PC-3 (cell line): ENCODE measurements at regions not wholly inside any gene's neighbourhood (a gene's known extent, or its start where the extent isn't known, plus 50 kb on each side); places are given as distances from the start of the nearest gene placed in this dataset.

Experiments
- ATAC-seq: fragments of 200-7000 bp; cut with Tn5 transposase; 2 replicates; pipeline ENCODE4 v1.9.1; 2020; ENCODE audit warnings: mild to moderate bottlenecking, moderate library complexity
- BruUV-seq: library from RNA; stranded (reverse); fragments of 400-500 nt; replicated peaks from 2 replicates; lab custom pipeline; 2021; lab: Mats Ljungman, UMichigan
- CTCF ChIA-PET: fragments of 300-600 bp; sonication (Branson Sonifier 250); formaldehyde crosslinking; loops from one replicate; lab custom pipeline; 2022; ENCODE audit warnings: antibody characterized with exemption; lab: Charles Lee
- POLR2A ChIA-PET: fragments of 300-600 bp; sonication (Branson Sonifier 250); formaldehyde crosslinking; loops from one replicate; lab custom pipeline; 2022; ENCODE audit warnings: antibody characterized with exemption; ENCODE audit not compliant: unreplicated experiment; lab: Charles Lee
- DNase-seq: peaks from one replicate; pipeline ENCODE4 v3.0.0-alpha.2; 2015
- H2AFZ ChIP-seq: fragments of 300-600 bp; sonication (generic); 2 replicates; pipeline ENCODE4 v1.6.0; 2016; ENCODE audit warnings: antibody characterized with exemption, low read length
- H3F3A ChIP-seq: fragments of 300-600 bp; sonication (generic); one replicate; pipeline ENCODE4 v1.6.0; 2017; ENCODE audit warnings: antibody characterized with exemption, low read length, control low read depth, mild to moderate bottlenecking; ENCODE audit not compliant: unreplicated experiment
- H3K27ac ChIP-seq: fragments of 300-600 bp; sonication (generic); 2 replicates; pipeline ENCODE4 v1.5.1; 2016; ENCODE audit warnings: mild to moderate bottlenecking, low read length
- H3K27me3 ChIP-seq: fragments of 300-600 bp; sonication (generic); 2 replicates; pipeline ENCODE4 v1.6.1; 2016; ENCODE audit warnings: low read length, mixed read lengths
- H3K36me3 ChIP-seq: fragments of 300-600 bp; sonication (generic); 2 replicates; pipeline ENCODE4 v1.6.1; 2016; ENCODE audit warnings: low read depth, mixed run types, low read length, mixed read lengths
- H3K4me1 ChIP-seq: fragments of 300-600 bp; sonication (generic); 2 replicates; pipeline ENCODE4 v1.5.1; 2016; ENCODE audit warnings: low read length; ENCODE audit not compliant: insufficient read depth
- H3K4me2 ChIP-seq: fragments of 300-600 bp; sonication (generic); 2 replicates; pipeline ENCODE4 v1.6.0; 2016; ENCODE audit warnings: low read length
- H3K4me3 ChIP-seq: fragments of 300-600 bp; sonication (generic); 2 replicates; pipeline ENCODE4 v1.5.1; 2016; ENCODE audit warnings: mild to moderate bottlenecking, low read length, mixed read lengths
- H3K79me2 ChIP-seq: fragments of 300-600 bp; sonication (generic); 2 replicates; pipeline ENCODE4 v1.6.1; 2017; ENCODE audit warnings: low read length, mixed read lengths
- H3K9ac ChIP-seq: fragments of 300-600 bp; sonication (generic); 2 replicates; pipeline ENCODE4 v1.6.0; 2016; ENCODE audit warnings: mild to moderate bottlenecking, low read length
- H3K9me2 ChIP-seq: fragments of 300-600 bp; sonication (generic); replicated peaks from 2 replicates; pipeline ENCODE4 v1.6.1; 2016; ENCODE audit warnings: mixed run types, low read length, mixed read lengths
- H3K9me3 ChIP-seq: fragments of 300-600 bp; sonication (generic); 2 replicates; pipeline ENCODE4 v1.6.1; 2016; ENCODE audit warnings: low read length, mixed read lengths
- H4K20me1 ChIP-seq: fragments of 300-600 bp; sonication (generic); 2 replicates; pipeline ENCODE4 v1.6.1; 2016; ENCODE audit warnings: low read length, mixed read lengths
- EZH2 ChIP-seq: fragments of 300-600 bp; sonication (generic); IDR thresholded peaks from one replicate; pipeline ENCODE4 v1.6.1; 2017; ENCODE audit warnings: antibody characterized with exemption, mild to moderate bottlenecking, low read length; ENCODE audit not compliant: unreplicated experiment
- EZH2phosphoT487 ChIP-seq: fragments of 300-600 bp; sonication (generic); IDR thresholded peaks from 2 replicates; pipeline ENCODE4 v1.6.1; 2018; ENCODE audit warnings: mild to moderate bottlenecking, antibody characterized with exemption, low read length, borderline replicate concordance
- intact Hi-C: fragments of 100-400 bp; cut with micrococcal nuclease; formaldehyde crosslinking; loops from 2 replicates; pipeline ENCODE4 v1.9.0; 2023
- TF ChIP-seq, protein P1 (sequence below): fragments of 300-600 bp; sonication (generic); conservative IDR thresholded peaks from 2 replicates; pipeline ENCODE4 v1.5.1; 2017; ENCODE audit warnings: antibody characterized with exemption, low read depth, mild to moderate bottlenecking, low read length

- BruUV-seq, result no TSS peak
- ChIA-PET CTCF (no interaction called here), POLR2A (no interaction called here)
- Histone ChIP-seq H3F3A (no peaks in the 10 kb centered on the region), H3K4me2 (no peak overlapping the region), H3K9me2 (no peaks in the 10 kb centered on the region), H4K20me1 (no peaks in the 10 kb centered on the region), H3K27me3 (no peaks in the 10 kb centered on the region), H3K4me3 (no peak overlapping the region), H3K9me3 (no peaks in the 10 kb centered on the region), H3K9ac (no peak overlapping the region), H3K79me2 (no peaks in the 10 kb centered on the region), H2AFZ (no peak overlapping the region), H3K27ac (no peak overlapping the region), H3K36me3 (no peaks in the 10 kb centered on the region), H3K4me1 (no peaks in the 10 kb centered on the region)
- ATAC-seq (peak; percentile 24; the same call in 1 of the 2 replicates), DNase-seq (peak; percentile 6)
- TF ChIP-seq, protein P1, sequence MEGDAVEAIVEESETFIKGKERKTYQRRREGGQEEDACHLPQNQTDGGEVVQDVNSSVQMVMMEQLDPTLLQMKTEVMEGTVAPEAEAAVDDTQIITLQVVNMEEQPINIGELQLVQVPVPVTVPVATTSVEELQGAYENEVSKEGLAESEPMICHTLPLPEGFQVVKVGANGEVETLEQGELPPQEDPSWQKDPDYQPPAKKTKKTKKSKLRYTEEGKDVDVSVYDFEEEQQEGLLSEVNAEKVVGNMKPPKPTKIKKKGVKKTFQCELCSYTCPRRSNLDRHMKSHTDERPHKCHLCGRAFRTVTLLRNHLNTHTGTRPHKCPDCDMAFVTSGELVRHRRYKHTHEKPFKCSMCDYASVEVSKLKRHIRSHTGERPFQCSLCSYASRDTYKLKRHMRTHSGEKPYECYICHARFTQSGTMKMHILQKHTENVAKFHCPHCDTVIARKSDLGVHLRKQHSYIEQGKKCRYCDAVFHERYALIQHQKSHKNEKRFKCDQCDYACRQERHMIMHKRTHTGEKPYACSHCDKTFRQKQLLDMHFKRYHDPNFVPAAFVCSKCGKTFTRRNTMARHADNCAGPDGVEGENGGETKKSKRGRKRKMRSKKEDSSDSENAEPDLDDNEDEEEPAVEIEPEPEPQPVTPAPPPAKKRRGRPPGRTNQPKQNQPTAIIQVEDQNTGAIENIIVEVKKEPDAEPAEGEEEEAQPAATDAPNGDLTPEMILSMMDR, result peak; percentile 23; the same call in 1 of the 2 replicates
- TF ChIP-seq EZH2, result no peak
- no peak for TF ChIP-seq EZH2phosphoT487
- intact Hi-C loops, result no loop called here
Measured at GRCh38 chr4:146040623-146041022, 102.0 kb upstream of the ZNF827 start.

DNA sequence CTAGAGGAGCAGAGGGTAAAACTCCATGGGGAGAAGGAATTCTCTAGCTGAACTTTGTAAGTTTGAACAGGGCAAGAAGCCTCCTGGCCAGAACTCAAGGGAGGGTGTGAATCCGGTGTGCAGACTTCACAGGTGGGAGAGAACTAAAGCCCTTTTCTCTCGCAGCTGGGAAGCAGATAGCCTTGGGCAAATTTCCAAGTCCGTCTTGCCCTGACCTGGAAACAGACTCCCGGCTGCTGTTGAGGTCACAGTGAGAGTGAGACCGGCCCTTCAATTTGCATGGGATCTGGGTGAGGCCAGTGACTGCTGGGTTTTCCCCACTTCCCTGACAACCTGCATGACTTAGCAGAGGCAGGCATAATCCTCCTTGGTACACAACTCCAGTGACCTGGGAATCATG lies 94.5 kb upstream of the ZNF827 start:
- BruUV-seq, result no TSS peak
- Histone ChIP-seq H3K79me2 (no peaks in the 10 kb centered on the region), H3K36me3 (no peaks in the 10 kb centered on the region), H3K9me3 (no peaks in the 10 kb centered on the region), H3F3A (no peaks in the 10 kb centered on the region), H3K27me3 (no peaks in the 10 kb centered on the region), H4K20me1 (no peaks in the 10 kb centered on the region), H3K4me1 (peaks cover 8% of the 10 kb centered on the region), H3K4me2 (no peak overlapping the region), H3K4me3 (no peak overlapping the region), H3K9ac (no peak overlapping the region), H2AFZ (no peak overlapping the region), H3K9me2 (no peaks in the 10 kb centered on the region), H3K27ac (no peak overlapping the region)
- ATAC-seq (no peak), DNase-seq (no peak)
- intact Hi-C loops, result no loop called here
- CTCF ChIA-PET, result no interaction called here
- no peak for TF ChIP-seq EZH2
- no peak for TF ChIP-seq EZH2phosphoT487
- TF ChIP-seq, protein P1, result no peak
- POLR2A ChIA-PET, result no interaction called here

- Histone ChIP-seq H3K9ac (no peak overlapping the region), H3K4me1 (peaks cover 8% of the 10 kb centered on the region), H3K27me3 (no peaks in the 10 kb centered on the region), H3K4me2 (no peak overlapping the region), H2AFZ (no peak overlapping the region), H3K79me2 (no peaks in the 10 kb centered on the region), H3K27ac (no peak overlapping the region), H3F3A (no peaks in the 10 kb centered on the region), H3K9me2 (no peaks in the 10 kb centered on the region), H3K4me3 (no peak overlapping the region), H3K9me3 (no peaks in the 10 kb centered on the region), H3K36me3 (no peaks in the 10 kb centered on the region), H4K20me1 (no peaks in the 10 kb centered on the region)
- CTCF ChIA-PET, result no interaction called here
- no peak for DNase-seq
- POLR2A ChIA-PET, result no interaction called here
- intact Hi-C loops, result no loop called here
- ATAC-seq, result no peak
- no TSS peak for BruUV-seq
- TF ChIP-seq EZH2 (no peak), EZH2phosphoT487 (no peak)
- TF ChIP-seq, protein P1, result no peak
Measured at GRCh38 chr4:146032234-146032860, 93.7 kb upstream of the ZNF827 start.
